ENCODE measurements at regions not wholly inside any gene's neighbourhood (a gene's known extent, or its start where the extent isn't known, plus 50 kb on each side); places are given as distances from the start of the nearest gene placed in this dataset.

DNA sequence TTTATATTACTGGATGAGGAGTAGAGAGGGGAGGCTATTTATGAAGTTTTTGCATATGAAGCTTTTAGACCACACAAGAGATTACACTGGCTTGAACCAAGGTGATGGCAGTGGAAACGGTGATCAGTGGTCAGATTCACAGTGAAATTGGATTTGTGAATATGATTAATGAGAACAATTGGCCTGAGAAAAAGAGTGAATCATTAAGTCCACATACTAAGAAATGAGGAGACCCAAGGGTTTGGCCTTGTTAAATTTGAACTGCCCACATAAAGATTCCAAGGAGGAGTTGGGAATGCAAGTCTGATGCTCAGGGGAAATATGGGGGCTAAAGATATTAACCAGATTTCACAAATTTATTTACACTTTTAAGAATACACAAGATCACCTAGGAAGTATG lies 155.3 kb upstream of the ADGRL3 start:
- TF ChIP-seq, protein P1, sequence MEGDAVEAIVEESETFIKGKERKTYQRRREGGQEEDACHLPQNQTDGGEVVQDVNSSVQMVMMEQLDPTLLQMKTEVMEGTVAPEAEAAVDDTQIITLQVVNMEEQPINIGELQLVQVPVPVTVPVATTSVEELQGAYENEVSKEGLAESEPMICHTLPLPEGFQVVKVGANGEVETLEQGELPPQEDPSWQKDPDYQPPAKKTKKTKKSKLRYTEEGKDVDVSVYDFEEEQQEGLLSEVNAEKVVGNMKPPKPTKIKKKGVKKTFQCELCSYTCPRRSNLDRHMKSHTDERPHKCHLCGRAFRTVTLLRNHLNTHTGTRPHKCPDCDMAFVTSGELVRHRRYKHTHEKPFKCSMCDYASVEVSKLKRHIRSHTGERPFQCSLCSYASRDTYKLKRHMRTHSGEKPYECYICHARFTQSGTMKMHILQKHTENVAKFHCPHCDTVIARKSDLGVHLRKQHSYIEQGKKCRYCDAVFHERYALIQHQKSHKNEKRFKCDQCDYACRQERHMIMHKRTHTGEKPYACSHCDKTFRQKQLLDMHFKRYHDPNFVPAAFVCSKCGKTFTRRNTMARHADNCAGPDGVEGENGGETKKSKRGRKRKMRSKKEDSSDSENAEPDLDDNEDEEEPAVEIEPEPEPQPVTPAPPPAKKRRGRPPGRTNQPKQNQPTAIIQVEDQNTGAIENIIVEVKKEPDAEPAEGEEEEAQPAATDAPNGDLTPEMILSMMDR (IDR thresholded peaks at IDR 0.05) = no peak
- TF ChIP-seq POLR2A (IDR thresholded peaks at IDR 0.05) = no peak
